Esophagus squamous epithelium (tissue), 4 donors: ENCODE measurements at regions not wholly inside any gene's neighbourhood (a gene's known extent, or its start where the extent isn't known, plus 50 kb on each side); places are given as distances from the start of the nearest gene placed in this dataset.

ENCODE experiments used
- POLR2A ChIP-seq, 4 donors: fragments of 450-650 bp; IDR thresholded peaks; one replicate each; pipeline ENCODE4 v1.6.1; 2017; ENCODE audit warnings: antibody characterized with exemption in 4 of 4, mild to moderate bottlenecking in 4 of 4, moderate library complexity in 3 of 4
- TF ChIP-seq, protein P1 (sequence below), 6 experiments: fragments of 450-650 bp in 4 of 6; fragments of 200-600 bp in 2 of 6; sonication (generic) in 2 of 6; IDR thresholded peaks; one replicate each; pipeline ENCODE4 v1.5.1; 2016 to 2019; ENCODE audit warnings: antibody characterized with exemption in 6 of 6, mild to moderate bottlenecking in 4 of 6, moderate library complexity in 4 of 6

DNA sequence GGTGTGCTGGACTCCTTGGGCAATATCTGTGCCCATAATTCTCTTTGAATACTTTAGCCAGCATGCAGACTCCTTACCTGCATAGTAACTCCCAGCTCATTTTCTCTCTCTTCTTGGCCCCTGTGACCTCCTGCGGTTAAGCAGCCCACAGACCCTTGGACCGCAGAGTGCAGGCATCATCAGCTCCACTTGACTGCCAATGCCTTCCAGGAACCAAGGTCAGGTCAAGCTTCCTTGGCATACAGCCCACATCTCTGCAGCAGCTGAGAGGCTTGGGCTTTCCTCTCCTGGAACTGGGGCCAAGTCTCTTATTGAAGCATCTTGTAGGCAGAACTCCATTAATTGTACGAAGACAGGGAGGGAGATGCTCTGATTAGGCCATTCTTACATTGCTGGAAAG is 130.1 kb upstream of the PIEZO2 start:
- TF ChIP-seq, protein P1, sequence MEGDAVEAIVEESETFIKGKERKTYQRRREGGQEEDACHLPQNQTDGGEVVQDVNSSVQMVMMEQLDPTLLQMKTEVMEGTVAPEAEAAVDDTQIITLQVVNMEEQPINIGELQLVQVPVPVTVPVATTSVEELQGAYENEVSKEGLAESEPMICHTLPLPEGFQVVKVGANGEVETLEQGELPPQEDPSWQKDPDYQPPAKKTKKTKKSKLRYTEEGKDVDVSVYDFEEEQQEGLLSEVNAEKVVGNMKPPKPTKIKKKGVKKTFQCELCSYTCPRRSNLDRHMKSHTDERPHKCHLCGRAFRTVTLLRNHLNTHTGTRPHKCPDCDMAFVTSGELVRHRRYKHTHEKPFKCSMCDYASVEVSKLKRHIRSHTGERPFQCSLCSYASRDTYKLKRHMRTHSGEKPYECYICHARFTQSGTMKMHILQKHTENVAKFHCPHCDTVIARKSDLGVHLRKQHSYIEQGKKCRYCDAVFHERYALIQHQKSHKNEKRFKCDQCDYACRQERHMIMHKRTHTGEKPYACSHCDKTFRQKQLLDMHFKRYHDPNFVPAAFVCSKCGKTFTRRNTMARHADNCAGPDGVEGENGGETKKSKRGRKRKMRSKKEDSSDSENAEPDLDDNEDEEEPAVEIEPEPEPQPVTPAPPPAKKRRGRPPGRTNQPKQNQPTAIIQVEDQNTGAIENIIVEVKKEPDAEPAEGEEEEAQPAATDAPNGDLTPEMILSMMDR (IDR thresholded peaks at IDR 0.05), result no peak
- TF ChIP-seq POLR2A (IDR thresholded peaks at IDR 0.05), result no peak
